H1 (cell line): ENCODE measurements at regions not wholly inside any gene's neighbourhood (a gene's known extent, or its start where the extent isn't known, plus 50 kb on each side); places are given as distances from the start of the nearest gene placed in this dataset.

Experiments used
- CBX5 ChIP-seq: fragments of 300-800, 300-1000 bp; sonication (generic); IDR thresholded peaks from 2 replicates; pipeline ENCODE4 v1.7.1; 2016; ENCODE audit warnings: antibody characterized with exemption, low read length, low read depth
- CBX8 ChIP-seq: fragments of 300-800, 300-1000 bp; sonication (generic); IDR thresholded peaks from 2 replicates; pipeline ENCODE4 v1.7.1; 2016; ENCODE audit warnings: low read depth, low read length, borderline replicate concordance
- CEBPB ChIP-seq: IDR thresholded peaks from 2 replicates; pipeline ENCODE4 v1.6.1; 2012; ENCODE audit warnings: low read depth, low read length
- GTF2F1 ChIP-seq: IDR thresholded peaks from 2 replicates; pipeline ENCODE4 v1.6.1; 2012; ENCODE audit warnings: low read depth, low read length, improper control_type of control experiment, borderline replicate concordance
- JUND ChIP-seq: IDR thresholded peaks from 2 replicates; pipeline ENCODE4 v1.6.1; 2011; ENCODE audit warnings: mild to moderate bottlenecking, improper control_type of control experiment, low read length
- KDM4A ChIP-seq: IDR thresholded peaks from one replicate; pipeline ENCODE4 v1.7.1; 2012; ENCODE audit warnings: low read depth, mild to moderate bottlenecking, moderate library complexity, low read length, inconsistent platforms; ENCODE audit not compliant: severe bottlenecking
- POLR2AphosphoS5 ChIP-seq: IDR thresholded peaks from 2 replicates; pipeline ENCODE4 v1.6.1; 2011; ENCODE audit warnings: low read depth, low read length
- POU5F1 ChIP-seq: IDR thresholded peaks from 2 replicates; pipeline ENCODE4 v1.6.1; 2011; ENCODE audit warnings: low read depth, mild to moderate bottlenecking, low read length, moderate library complexity
- RXRA ChIP-seq: IDR thresholded peaks from 2 replicates; pipeline ENCODE4 v1.6.1; 2011; ENCODE audit warnings: low read depth, mild to moderate bottlenecking, low read length, moderate library complexity; ENCODE audit not compliant: insufficient read depth
- SIN3A ChIP-seq, 2 experiments: IDR thresholded peaks in 1 of 2; conservative IDR thresholded peaks in 1 of 2; 2 replicates each; pipeline ENCODE4 v1.6.1; 2011 to 2012; ENCODE audit warnings: low read length in 2 of 2, improper control_type of control experiment in 1 of 2, low read depth in 1 of 2, mild to moderate bottlenecking in 1 of 2
- TF ChIP-seq, protein P1 (sequence below): IDR thresholded peaks from 2 replicates; pipeline ENCODE4 v1.6.1; 2011; ENCODE audit warnings: low read length, improper control_type of control experiment

GRCh38 chr4:3639613-3640586 lies 107.7 kb upstream of the LRPAP1 start (continued):
- TF ChIP-seq KDM4A (no peak), RXRA (no peak), POLR2AphosphoS5 (no peak), CBX5 (no peak), CBX8 (no peak), CEBPB (no peak), GTF2F1 (no peak), SIN3A (conservative IDR thresholded peaks at IDR 0.05 in 1 of 2, IDR thresholded peaks at IDR 0.05 in 1 of 2; ENCODE audit: low read depth in 1 of 2, low read length in 2 of 2) (no peak), JUND (no peak), POU5F1 (no peak)
- TF ChIP-seq, protein P1, sequence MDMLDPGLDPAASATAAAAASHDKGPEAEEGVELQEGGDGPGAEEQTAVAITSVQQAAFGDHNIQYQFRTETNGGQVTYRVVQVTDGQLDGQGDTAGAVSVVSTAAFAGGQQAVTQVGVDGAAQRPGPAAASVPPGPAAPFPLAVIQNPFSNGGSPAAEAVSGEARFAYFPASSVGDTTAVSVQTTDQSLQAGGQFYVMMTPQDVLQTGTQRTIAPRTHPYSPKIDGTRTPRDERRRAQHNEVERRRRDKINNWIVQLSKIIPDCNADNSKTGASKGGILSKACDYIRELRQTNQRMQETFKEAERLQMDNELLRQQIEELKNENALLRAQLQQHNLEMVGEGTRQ: no peak
- TF ChIP-seq, all 59 proteins: peak for 0
